H7 (cell line): ENCODE measurements at regions not wholly inside any gene's neighbourhood (a gene's known extent, or its start where the extent isn't known, plus 50 kb on each side); places are given as distances from the start of the nearest gene placed in this dataset.
"Not testable (repeated sequence)": the region's sequence is repeated elsewhere in the genome, so short reads cannot be mapped to it uniquely, and the experiment has no call there.

Source experiments
- DNase-seq: peaks from one replicate; pipeline ENCODE4 v3.0.0; 2012
- H3K27me3 ChIP-seq: 2 replicates; pipeline ENCODE4 v1.6.0; 2011; ENCODE audit warnings: mild to moderate bottlenecking, low read length; ENCODE audit not compliant: control insufficient read depth, insufficient read depth
- H3K36me3 ChIP-seq: replicated peaks from 2 replicates; pipeline ENCODE4 v1.5.1; 2011; ENCODE audit warnings: low read length; ENCODE audit not compliant: control insufficient read depth, insufficient read depth
- H3K4me3 ChIP-seq: 2 replicates; pipeline ENCODE4 v1.5.1; 2011; ENCODE audit warnings: low read depth, mild to moderate bottlenecking, control low read depth, low read length, moderate library complexity; ENCODE audit not compliant: insufficient read depth

DNA sequence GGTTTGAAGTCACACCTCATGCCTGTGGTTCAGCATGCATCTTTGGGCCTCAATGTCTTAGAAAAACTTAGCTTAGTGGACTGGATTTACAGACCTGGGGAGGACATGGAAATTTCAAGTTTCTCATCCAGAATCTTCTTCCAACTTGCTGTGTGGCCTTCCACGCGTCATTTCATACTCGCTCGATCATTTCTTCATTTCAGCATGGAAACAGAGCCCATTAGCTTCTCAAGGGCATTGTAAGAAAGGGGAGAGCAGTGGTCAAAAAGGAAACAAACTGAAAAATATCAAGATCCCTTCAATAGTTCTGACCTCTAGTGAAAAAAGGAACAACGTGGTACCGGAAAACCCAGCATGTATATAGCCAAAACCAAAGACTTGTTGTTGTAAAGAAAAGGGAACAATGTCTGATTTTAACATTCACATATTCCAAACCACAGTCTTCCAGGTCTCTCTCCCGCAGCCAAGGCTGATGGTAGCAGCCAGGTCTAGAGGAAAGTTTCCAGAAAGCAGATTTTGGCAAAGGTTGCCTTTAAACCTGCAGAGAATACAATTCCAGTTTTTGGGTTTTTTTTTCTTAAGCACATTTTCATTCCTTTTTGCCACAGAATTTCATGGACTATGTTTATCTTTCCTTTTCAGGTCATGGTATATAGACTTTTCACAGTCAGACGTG lies 97.0 kb upstream of the CDC42BPA start:
- no peaks in the 10 kb centered on the region for H3K36me3 ChIP-seq
- no peaks in the 10 kb centered on the region for H3K27me3 ChIP-seq
- H3K4me3 ChIP-seq = no peak overlapping the region
- no peak for DNase-seq

DNA sequence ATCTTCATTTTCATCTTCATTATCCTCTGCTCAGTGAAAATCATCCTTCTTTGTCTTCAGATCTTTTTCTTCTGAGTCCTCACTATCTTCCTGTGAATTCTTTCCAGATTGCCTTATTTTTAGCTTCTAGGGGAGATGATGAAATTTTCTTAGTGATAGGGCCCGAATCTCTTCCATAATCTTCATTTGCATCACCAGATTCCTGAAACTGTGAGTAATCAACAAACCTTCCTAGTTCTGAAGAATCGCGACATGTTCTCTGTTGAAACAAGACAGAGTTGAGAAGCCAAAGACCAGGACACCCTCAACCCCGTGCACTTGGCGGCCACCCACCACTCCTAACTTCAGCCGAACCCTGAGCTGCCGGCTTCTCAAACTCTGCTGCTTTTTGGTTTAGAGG lies 92.8 kb upstream of the CDC42BPA start:
- H3K36me3 ChIP-seq = no peaks in the 10 kb centered on the region
- no peak for DNase-seq
- H3K4me3 ChIP-seq = no peak overlapping the region
- H3K27me3 ChIP-seq = no peaks in the 10 kb centered on the region

DNA sequence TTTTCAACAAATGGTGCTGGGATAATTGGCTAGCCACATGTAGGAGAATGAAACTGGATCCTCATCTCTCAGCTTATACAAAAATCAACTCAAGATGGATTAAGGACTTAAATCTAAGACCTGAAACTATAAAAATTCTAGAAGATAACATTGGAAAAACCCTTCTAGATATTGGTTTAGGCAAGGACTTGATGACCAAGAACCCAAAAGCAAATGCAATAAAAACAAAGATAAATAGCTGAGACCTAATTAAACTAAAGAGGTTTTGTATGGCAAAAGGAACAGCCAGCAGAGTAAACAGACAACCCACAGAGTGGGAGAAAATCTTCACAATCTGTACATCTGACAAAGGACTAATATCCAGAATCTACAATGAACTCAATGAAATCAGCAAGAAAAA lies 88.0 kb upstream of the CDC42BPA start:
- not testable (repeated sequence) for H3K36me3 ChIP-seq, H3K4me3 ChIP-seq, DNase-seq, H3K27me3 ChIP-seq

DNA sequence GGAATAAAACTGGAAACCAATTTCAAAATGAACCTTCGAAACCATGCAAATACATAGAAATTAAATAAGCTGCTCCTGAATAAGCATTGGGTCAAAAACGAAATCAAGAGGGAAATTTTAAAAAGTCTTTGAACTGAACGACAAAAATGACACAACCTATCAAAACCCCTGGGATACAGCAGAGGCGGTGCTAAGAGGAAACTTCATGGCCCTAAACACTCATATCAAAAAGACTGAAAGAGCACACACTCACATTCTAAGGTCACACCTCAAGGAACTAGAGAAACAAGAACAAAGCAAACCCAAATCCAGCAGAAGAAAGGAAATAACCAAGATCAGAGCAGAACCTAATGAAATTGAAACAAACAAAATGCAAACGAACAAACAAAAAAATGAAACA lies 85.2 kb upstream of the CDC42BPA start:
- Histone ChIP-seq H3K27me3 (no peaks in the 10 kb centered on the region), H3K36me3 (no peaks in the 10 kb centered on the region), H3K4me3 (no peak overlapping the region)
- no peak for DNase-seq

DNA sequence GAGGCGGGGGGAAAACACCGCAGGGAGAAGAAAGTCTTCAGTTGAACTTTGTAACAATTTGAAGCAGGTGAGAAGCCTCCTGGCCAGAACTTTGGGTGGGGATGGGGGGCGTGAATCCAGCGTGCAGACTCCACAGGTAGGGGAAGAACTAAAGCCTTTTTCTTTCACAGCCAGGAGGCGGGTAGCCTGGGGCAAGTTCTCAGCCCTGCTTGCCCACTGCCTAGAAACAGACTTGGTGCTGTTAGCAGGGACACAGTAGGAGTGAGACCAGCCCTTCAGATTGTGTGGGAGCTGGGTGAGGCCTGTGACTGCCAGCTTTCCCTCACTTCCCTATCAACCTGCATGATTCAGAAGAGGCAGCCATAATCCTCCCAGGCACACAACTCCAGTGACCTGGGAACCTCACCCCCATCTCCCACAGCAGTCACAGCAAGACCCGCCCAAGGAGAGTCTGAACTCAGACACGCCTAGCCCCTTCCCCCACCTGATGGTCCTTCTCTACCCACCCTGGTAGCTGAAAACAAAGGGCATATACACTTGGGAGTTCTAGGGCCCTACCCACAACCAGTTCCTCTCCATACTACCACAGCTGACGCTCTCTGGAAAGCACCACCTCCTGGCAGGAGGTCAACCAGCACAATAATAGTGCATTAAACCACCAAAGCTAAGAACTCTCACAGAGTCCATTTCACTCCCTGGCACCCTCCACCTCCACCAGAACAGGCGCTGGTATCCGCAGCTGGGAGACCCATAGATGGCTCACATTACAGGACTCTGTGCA lies 83.5 kb upstream of the CDC42BPA start:
- no peaks in the 10 kb centered on the region for H3K36me3 ChIP-seq
- no peaks in the 10 kb centered on the region for H3K27me3 ChIP-seq
- H3K4me3 ChIP-seq = no peak overlapping the region
- no peak for DNase-seq

DNA sequence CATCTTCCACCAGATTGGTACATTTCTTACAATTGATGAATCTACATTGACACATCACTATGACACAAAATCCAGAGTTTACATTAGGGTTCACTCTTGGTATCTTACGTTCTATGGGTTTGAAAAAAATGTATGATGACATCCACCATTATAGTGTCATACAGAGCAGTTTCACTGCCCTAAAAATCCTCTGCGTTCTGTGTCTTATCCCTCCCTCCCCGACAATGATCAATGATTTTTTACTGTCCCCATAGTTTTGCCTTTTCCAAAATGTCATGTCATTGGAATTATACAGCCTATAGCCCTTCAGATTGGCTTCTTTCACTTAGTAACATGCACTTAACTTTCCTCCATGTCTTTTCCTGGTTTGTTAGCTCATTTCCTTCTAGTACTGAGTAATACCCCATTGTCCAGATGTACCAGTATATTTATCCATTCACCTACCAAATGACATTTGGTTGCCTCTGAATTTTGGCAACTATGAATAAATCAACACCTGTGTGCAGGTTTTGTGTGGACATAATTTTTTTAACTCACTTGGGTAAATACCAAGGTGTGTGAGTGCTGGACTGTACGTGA lies 80.9 kb upstream of the CDC42BPA start:
- no peaks in the 10 kb centered on the region for H3K36me3 ChIP-seq
- no peak for DNase-seq

DNA sequence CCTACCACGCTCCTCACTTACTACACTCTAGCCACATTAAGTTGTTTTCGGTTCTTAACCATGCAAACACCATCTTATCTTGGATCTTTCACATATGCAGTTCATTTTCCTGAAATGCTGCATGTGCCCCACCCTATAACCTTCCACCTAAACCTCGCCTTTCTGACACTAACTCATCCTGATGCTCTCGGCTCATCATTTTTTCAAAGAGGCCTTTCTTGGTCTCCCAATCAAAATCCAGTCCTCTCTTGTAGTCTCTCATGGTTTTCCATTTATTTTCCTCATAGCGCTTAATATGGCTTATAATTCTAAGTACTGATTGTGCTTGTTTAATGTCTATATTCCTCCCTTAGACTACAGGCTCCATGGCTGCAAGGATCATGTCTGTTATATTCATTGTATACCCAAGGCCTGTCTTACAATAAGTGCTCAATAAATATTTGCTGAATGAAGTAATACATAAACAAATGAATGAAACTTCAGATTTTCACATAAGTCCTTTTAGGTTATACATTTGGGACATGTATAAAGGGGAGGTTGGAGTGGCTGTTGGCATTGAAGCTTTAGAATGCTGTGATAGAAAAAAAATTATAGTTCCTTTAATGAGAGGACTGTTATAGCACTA lies 79.2 kb upstream of the CDC42BPA start:
- Histone ChIP-seq H3K4me3 (no peak overlapping the region), H3K36me3 (no peaks in the 10 kb centered on the region), H3K27me3 (no peaks in the 10 kb centered on the region)
- DNase-seq = no peak

More for the DNA sequence above, 80.9 kb upstream of the CDC42BPA start:
- Histone ChIP-seq H3K4me3 (no peak overlapping the region), H3K27me3 (no peaks in the 10 kb centered on the region)

DNA sequence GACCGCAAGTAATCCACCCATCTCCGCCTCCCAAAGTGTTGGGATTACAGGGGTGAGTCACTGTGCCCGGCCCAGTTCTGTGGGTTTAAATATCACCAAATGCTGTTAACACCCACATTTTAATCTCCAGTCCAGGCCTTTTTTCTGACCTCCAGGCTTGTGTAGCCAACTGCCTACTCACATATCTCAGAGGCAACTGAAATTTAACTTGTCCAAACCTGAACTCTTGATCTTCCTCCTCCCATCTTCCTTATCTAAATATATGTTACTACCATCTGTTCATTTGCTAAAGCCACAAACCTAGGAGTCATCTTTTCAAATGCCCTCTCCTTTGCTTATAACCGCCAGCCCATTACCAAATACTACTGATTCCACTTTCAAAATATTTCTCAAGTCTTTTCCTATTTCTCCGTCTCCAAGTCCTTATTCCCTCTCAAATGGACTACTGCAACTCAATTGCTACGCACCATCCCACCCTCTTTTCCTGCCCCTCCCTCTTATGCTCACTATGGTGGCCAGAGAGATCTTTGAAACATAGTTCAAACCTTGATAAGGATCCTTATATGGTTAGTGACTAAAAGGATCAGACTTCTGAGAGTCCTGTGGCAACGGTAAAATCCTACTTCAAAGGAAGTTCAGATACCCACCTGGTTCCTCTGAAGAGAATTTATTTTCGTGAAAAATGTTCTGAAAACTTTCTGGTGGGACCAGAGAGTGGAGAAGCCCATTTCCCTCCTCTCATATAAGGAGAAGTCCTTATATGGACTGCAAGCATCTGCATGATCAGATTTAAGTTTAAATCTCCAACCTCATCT lies 78.5 kb upstream of the CDC42BPA start:
- Histone ChIP-seq H3K4me3 (no peak overlapping the region), H3K36me3 (no peaks in the 10 kb centered on the region), H3K27me3 (no peaks in the 10 kb centered on the region)
- no peak for DNase-seq

DNA sequence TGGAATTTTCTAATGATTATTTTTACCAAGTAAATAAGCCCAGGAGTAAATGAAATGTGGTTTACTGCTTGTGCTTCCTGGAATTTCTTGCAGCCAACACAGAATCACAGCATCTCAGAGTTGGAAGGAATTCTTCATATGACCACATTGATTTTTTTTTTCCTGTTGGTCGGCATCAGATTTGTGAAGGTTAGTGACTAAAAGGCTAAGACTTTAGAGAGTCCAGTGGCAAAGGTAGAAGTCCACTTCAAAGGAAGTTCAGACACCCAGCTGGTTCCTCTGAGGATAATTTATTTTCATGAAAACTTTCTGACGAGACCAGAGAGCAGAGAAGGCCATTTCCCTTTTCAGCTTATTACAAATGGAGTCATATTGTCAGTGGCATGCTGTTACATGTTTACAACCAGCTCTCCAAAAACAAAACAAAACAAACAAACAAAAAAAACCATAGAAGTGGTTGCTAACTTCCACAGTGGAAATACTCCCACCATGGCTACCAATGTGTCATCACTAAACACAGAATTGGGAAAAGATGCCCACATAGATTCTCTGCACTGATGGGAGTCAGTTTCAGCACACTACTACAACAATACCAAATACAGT lies 77.2 kb upstream of the CDC42BPA start:
- no peaks in the 10 kb centered on the region for H3K27me3 ChIP-seq
- DNase-seq = no peak
- H3K36me3 ChIP-seq = no peaks in the 10 kb centered on the region
- no peak overlapping the region for H3K4me3 ChIP-seq

DNA sequence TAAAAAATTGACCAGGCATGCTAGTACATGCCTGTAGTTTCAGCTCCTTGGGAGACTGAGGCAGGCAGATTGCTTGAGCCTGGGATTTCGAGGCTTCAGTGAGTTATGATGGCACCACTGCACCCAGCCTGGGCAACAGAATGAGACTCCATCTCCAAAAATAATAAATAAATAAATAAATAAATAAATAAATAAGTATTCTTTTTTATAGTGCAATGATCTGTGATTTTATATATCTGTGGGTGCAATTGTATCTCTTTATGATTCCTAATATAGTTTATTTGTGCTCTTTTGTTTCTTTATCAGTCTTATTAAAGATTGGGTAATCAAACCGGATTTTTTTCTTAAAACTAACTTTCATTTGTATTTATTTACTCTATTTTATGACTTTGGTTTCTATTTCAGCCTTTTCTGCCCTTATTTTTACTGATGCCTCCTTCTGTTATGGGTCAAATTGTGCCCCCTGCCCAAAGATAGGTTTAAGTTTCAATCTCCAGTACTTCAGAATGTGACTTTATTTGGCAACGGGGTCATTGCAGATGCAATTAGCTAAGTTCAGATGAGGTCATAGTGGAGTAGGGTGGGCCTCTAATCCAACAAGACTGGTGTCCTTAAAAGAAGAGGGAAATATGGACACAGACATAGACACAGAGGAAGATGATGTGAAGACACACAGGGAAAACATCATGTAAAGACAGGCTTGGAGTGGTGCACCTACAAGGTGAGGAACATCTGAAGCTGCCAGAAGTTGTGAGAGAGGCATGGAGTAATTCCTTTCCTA lies 74.9 kb upstream of the CDC42BPA start:
- H3K36me3 ChIP-seq = no peaks in the 10 kb centered on the region
- no peak overlapping the region for H3K4me3 ChIP-seq
- no peaks in the 10 kb centered on the region for H3K27me3 ChIP-seq
- no peak for DNase-seq

DNA sequence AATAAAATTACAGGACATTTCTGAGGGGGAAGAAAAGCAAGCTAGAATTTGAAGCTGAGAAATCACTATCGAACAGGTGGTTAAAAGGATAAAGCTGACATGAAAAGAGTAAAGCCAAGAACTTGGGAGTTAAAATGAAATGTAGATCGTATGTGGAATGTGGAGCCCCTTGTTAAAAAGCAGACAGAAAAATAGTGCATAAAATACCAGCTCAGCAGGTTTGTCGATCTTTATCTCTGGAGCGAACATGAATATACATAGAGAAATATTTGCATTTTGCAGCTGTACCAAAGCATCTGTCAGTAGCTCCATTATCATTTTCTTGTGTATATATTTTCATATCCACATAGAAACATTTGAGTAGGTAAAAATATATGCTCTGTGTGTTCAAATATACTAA lies 73.6 kb upstream of the CDC42BPA start:
- H3K36me3 ChIP-seq = no peaks in the 10 kb centered on the region
- no peak for DNase-seq

DNA sequence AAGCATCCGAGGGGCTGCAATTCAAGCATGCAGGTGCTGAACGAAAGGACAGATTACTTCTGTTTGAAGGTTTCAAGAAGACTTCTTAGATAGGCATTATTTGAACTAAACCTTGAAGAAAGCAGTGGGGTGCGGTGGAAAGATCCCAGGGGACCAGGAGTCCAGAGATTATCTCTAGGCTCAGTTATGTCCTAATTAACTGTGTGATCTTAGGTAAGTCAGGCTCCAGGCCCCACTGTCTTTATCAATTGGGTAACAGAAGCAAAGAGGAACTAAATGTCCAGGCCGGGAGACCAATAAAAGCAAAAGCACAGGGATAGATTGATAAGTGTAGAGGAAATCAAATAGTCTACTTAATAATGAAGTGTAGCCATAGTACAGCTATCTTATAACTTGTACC lies 72.9 kb upstream of the CDC42BPA start:
- Histone ChIP-seq H3K4me3 (no peak overlapping the region), H3K27me3 (no peaks in the 10 kb centered on the region), H3K36me3 (no peaks in the 10 kb centered on the region)
- no peak for DNase-seq

More for the DNA sequence above, 73.6 kb upstream of the CDC42BPA start:
- H3K4me3 ChIP-seq = no peak overlapping the region
- no peaks in the 10 kb centered on the region for H3K27me3 ChIP-seq

DNA sequence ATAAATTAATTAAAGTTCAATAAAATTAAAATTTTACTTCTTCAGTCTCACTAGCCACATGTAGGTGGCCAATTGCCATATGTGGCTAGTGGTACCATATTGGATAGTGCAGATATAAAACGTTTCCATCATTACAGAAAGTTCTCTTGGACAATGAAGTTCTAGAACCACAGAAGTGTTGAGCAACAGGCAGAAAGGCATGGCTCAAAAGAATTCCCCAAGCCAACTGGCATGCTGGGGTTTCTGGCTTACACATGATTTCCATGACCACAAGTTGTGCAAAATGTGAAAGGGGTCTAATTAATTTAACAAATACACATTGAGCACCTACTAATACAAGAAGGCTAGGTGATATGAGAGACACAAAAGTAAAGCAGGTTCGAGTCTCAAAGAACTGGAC lies 72.2 kb upstream of the CDC42BPA start:
- no peaks in the 10 kb centered on the region for H3K36me3 ChIP-seq
- no peak for DNase-seq
- no peaks in the 10 kb centered on the region for H3K27me3 ChIP-seq
- no peak overlapping the region for H3K4me3 ChIP-seq
